Activated CD8-positive, alpha-beta T cell treated with anti-CD3 and anti-CD28 coated beads, Interleukin-2, amount 10 ng/mL, durations not matched to agents 7 days and 5 days (primary cell): ENCODE measurements at regions not wholly inside any gene's neighbourhood (a gene's known extent, or its start where the extent isn't known, plus 50 kb on each side); places are given as distances from the start of the nearest gene placed in this dataset.

Experiments
- ATAC-seq: fragments of 150-1000 bp; cut with Tn5 transposase; one replicate; pipeline ENCODE4 v1.10.0; 2021; ENCODE audit warnings: moderate library complexity
- CTCF ChIA-PET: fragments of 350-600 bp; sonication (Branson Sonifier 250); formaldehyde crosslinking; loops from one replicate; lab custom pipeline; 2021; ENCODE audit warnings: antibody characterized with exemption; lab: Charles Lee
- POLR2A ChIA-PET: fragments of 350-600 bp; sonication (Branson Sonifier 250); formaldehyde crosslinking; loops from one replicate; lab custom pipeline; 2021; ENCODE audit warnings: antibody characterized with exemption; lab: Charles Lee
- DNase-seq: peaks from one replicate; pipeline ENCODE4 v3.0.0-alpha.2; 2020
- H3K27ac Mint-ChIP-seq: one replicate; pipeline ENCODE4 v1.8.0; 2021; ENCODE audit warnings: mild to moderate bottlenecking, mixed read lengths
- H3K27me3 Mint-ChIP-seq: one replicate; pipeline ENCODE4 v1.8.0; 2021; ENCODE audit warnings: low read depth, mixed read lengths
- H3K36me3 Mint-ChIP-seq: one replicate; pipeline ENCODE4 v1.8.0; 2021; ENCODE audit warnings: low read depth, mixed read lengths
- H3K4me1 Mint-ChIP-seq: one replicate; pipeline ENCODE4 v1.8.0; 2021; ENCODE audit warnings: low read depth, mixed read lengths
- H3K4me3 Mint-ChIP-seq: one replicate; pipeline ENCODE4 v1.8.0; 2021; ENCODE audit warnings: mild to moderate bottlenecking, mixed read lengths
- H3K9me3 Mint-ChIP-seq: one replicate; pipeline ENCODE4 v1.8.0; 2022; ENCODE audit warnings: mixed read lengths; ENCODE audit not compliant: insufficient read depth

DNA sequence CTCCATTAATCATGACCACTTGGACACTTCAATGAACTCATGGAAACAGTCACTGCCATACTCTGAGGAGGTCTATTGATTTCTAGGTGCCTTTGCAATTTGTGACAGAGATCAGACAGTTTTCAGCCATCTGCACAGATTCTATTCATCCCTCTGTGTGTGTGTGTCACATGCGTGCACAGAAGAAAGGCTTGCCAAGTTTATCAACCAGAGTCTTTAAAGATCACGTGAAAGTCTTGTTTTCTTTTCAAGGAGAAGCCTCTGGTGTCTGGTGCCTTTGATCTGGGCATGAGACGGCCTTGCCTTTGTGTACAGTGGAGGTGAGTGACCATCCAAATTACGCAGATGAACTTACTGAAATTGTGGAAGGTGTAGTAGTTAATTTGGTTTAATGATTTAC is 164.2 kb downstream of the VAPA start:
- Mint-ChIP-seq H3K27ac (no peak overlapping the region), H3K27me3 (no peaks in the 10 kb centered on the region), H3K4me3 (no peak overlapping the region), H3K9me3 (peaks cover 10% of the 10 kb centered on the region), H3K4me1 (peaks cover 9% of the 10 kb centered on the region), H3K36me3 (no peaks in the 10 kb centered on the region)
- ChIA-PET POLR2A (no interaction called here), CTCF (no interaction called here)
- no peak for ATAC-seq
- DNase-seq, result no peak

GRCh38 chr18:10080372-10080771 is 166.6 kb downstream of the VAPA start:
- Mint-ChIP-seq H3K36me3 (no peaks in the 10 kb centered on the region), H3K4me3 (no peak overlapping the region), H3K27me3 (no peaks in the 10 kb centered on the region), H3K4me1 (no peaks in the 10 kb centered on the region), H3K9me3 (peaks cover 13% of the 10 kb centered on the region), H3K27ac (no peak overlapping the region)
- ATAC-seq (no peak), DNase-seq (no peak)
- ChIA-PET CTCF (no interaction called here), POLR2A (no interaction called here)

DNA sequence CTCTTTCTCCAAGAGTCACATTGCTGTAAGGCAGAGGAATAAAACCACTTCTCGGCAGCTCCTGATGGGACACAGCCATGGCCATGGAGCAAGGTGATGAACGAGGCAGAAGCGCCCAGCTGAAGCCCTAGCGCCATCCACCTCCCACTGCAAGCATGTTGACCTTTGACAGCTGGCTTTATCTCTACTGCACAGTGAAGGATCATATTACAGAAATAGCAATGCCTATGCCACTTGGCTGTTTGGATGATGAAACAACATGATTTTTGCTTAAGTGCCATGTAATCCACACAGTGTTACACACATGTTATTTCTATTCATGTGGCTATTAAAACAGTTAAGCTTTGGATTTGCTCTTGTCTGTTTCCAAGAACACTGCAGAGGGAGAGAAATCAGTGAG is 167.7 kb downstream of the VAPA start:
- Mint-ChIP-seq H3K4me1 (no peaks in the 10 kb centered on the region), H3K4me3 (no peak overlapping the region), H3K27me3 (no peaks in the 10 kb centered on the region), H3K36me3 (no peaks in the 10 kb centered on the region), H3K27ac (no peak overlapping the region), H3K9me3 (peaks cover 13% of the 10 kb centered on the region)
- no peak for DNase-seq
- POLR2A ChIA-PET, result no interaction called here
- CTCF ChIA-PET, result no interaction called here
- ATAC-seq, result no peak

- H3K27ac Mint-ChIP-seq, result no peak overlapping the region
These were observed 171.6 kb downstream of the VAPA start for GRCh38 chr18:10085416-10085815.

DNA sequence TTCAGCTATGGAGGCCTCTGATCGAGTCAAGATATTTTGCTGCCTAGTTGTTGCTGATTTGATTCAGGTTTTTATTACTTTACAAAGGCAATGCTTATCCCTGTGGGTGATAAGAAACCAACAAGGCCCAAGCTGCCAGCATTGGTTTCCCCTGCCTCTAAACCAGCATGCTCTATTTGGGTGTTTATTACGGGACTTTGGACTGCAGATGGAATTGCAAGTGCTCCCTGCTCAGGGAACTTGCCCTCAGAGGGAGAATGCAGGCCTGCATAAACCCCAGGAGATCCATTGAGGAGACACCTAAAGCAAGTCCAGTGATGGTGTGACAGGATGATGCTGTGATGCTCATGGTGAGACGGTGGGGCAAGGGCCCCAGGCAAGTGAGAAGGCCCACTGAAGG is 172.1 kb downstream of the VAPA start:
- ATAC-seq, result no peak
- Mint-ChIP-seq H3K36me3 (no peaks in the 10 kb centered on the region), H3K4me3 (no peak overlapping the region), H3K27me3 (no peaks in the 10 kb centered on the region), H3K4me1 (peaks cover 17% of the 10 kb centered on the region), H3K9me3 (peaks cover 13% of the 10 kb centered on the region), H3K27ac (no peak overlapping the region)
- ChIA-PET CTCF (no interaction called here), POLR2A (no interaction called here)
- DNase-seq, result no peak

More at GRCh38 chr18:10085416-10085815, 171.6 kb downstream of the VAPA start:
- CTCF ChIA-PET, result no interaction called here
- H3K27me3 Mint-ChIP-seq, result no peaks in the 10 kb centered on the region
- H3K4me3 Mint-ChIP-seq, result no peak overlapping the region
- H3K4me1 Mint-ChIP-seq, result peaks cover 16% of the 10 kb centered on the region
- H3K9me3 Mint-ChIP-seq, result peaks cover 13% of the 10 kb centered on the region
- no peaks in the 10 kb centered on the region for H3K36me3 Mint-ChIP-seq
- POLR2A ChIA-PET, result no interaction called here
- ATAC-seq (no peak), DNase-seq (no peak)

DNA sequence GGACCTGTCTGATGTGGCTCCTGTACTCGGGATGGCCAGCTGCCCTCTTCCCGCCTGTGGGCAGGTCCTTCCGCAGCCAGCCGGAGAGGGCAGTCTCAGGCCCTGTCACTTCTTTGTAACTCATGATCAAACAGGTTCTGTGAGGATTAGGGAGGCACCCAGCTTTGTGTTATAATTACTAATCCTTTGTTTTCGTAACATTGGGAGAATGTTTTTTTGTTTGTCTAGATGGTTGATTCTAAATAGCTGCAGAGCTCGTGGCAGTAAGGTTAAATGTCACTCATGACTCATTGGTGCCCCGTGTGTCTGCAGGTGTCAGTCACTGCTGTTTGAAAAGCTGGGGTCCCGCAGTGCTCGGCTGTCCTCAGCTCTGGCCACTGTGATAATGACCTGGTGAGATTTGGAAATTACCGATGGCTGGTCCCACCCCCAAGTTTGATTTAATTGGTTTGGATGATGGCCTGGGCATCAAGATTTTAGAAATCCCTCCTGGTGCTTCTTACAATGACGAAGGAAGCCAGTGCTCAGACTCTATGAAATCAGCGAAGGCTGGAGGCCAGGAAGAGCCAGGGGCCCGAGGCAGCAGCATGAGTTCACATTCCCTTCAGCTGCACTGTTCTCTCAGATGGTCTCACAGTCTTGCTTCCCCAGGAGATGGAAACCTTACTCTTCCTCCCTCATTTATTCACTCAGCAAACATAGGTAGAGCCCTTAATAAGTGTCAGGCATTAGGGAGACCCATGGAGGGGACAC is 172.8 kb downstream of the VAPA start:
- ATAC-seq (no peak), DNase-seq (no peak)
- Mint-ChIP-seq H3K4me3 (no peak overlapping the region), H3K4me1 (peaks cover 17% of the 10 kb centered on the region), H3K27ac (no peak overlapping the region), H3K27me3 (no peaks in the 10 kb centered on the region), H3K36me3 (no peaks in the 10 kb centered on the region), H3K9me3 (peaks cover 13% of the 10 kb centered on the region)
- ChIA-PET POLR2A (no interaction called here), CTCF (interaction anchor here (1.5 kb wide), 1 partner anchor 115 kb away, joined by 5 read pairs; no protein-coding TSS in a partner anchor)

DNA sequence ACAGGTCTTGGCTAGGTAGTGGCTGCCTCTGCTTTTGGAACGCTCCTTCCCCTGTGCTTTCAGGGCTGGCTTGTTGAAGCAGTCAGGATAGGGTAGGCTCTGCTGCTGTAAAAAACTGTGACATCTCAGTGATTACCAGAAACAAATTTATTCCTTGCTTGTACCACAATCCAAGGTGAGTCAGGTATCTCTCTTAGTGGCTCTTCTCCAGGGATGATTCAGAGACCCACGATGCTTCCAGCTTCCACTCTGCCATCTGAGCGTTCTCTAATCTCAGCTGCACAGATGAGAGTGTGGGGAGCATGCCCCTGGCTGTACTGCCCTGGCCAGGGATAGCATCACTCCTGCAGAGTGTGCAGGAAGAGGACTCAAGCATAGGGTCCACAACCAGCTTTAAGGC is 174.9 kb downstream of the VAPA start:
- Mint-ChIP-seq H3K9me3 (no peaks in the 10 kb centered on the region), H3K4me3 (no peak overlapping the region), H3K27me3 (no peaks in the 10 kb centered on the region), H3K36me3 (no peaks in the 10 kb centered on the region), H3K27ac (no peak overlapping the region), H3K4me1 (peaks cover 17% of the 10 kb centered on the region)
- ChIA-PET CTCF (no interaction called here), POLR2A (interaction anchor here (0.6 kb wide), 1 partner anchor 150 kb away, joined by 3 read pairs; no protein-coding TSS in a partner anchor)
- ATAC-seq (no peak), DNase-seq (no peak)

DNA sequence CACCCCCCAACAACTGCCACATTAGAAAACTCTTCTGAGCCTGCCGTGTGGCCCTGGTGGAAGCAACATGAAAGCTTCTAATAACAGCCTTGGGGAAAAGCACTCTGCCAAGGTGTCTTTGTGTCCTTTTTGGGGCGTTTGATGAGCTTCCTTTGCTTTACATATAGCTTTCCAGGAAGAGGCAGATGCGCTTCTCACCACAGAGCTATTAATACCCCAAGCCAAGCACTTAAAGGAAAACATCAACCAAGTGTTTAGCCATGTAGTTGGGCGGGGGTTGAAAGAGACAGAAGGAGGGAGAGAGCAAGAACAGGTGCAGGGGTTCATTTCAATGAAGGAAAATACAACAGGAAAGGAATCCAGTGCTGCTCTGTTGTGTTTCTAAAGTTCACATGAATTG is 176.1 kb downstream of the VAPA start:
- Mint-ChIP-seq H3K36me3 (no peaks in the 10 kb centered on the region), H3K27ac (no peak overlapping the region), H3K4me1 (peaks cover 17% of the 10 kb centered on the region), H3K4me3 (no peak overlapping the region), H3K27me3 (no peaks in the 10 kb centered on the region), H3K9me3 (no peaks in the 10 kb centered on the region)
- POLR2A ChIA-PET, result no interaction called here
- no peak for DNase-seq
- CTCF ChIA-PET, result no interaction called here
- ATAC-seq, result no peak

DNA sequence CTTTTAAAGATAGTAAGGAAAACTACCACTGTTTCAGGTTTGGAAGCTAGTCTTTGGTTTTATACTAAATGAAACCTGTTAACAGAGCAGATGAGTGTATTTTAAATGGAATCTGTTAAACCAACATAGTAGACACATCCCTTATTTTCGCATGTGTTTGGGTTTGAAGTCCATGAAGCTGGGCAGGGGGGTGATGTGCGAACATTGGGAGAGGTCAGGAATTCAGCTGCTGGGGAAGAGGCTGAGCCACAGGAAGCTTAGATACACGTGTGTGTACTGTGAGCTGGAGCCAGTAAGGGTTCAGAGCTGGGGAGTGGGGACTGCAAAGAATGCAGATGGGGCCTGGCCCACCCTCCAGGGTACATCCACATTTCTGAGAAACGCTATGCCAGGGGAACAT is 176.9 kb downstream of the VAPA start:
- Mint-ChIP-seq H3K9me3 (no peaks in the 10 kb centered on the region), H3K4me1 (peaks cover 17% of the 10 kb centered on the region), H3K27ac (no peak overlapping the region), H3K36me3 (no peaks in the 10 kb centered on the region), H3K27me3 (no peaks in the 10 kb centered on the region), H3K4me3 (no peak overlapping the region)
- ATAC-seq (no peak), DNase-seq (no peak)
- POLR2A ChIA-PET, result no interaction called here
- CTCF ChIA-PET, result no interaction called here

- H3K9me3 Mint-ChIP-seq, result no peaks in the 10 kb centered on the region
- ChIA-PET CTCF (interaction anchor here (1.0 to 1.2 kb wide), 2 partner anchors 10 to 397 kb away, joined by 3 to 4 read pairs; no protein-coding TSS in a partner anchor), POLR2A (no interaction called here)
- ATAC-seq (no peak), DNase-seq (no peak)
- H3K36me3 Mint-ChIP-seq, result no peaks in the 10 kb centered on the region
- H3K27ac Mint-ChIP-seq, result no peak overlapping the region
- no peaks in the 10 kb centered on the region for H3K27me3 Mint-ChIP-seq
- H3K4me3 Mint-ChIP-seq, result no peak overlapping the region
- peaks cover 17% of the 10 kb centered on the region for H3K4me1 Mint-ChIP-seq
These were observed 179.6 kb downstream of the VAPA start for GRCh38 chr18:10093445-10093844.

GRCh38 chr18:10094154-10094553 is 180.3 kb downstream of the VAPA start:
- H3K27me3 Mint-ChIP-seq, result no peaks in the 10 kb centered on the region

DNA sequence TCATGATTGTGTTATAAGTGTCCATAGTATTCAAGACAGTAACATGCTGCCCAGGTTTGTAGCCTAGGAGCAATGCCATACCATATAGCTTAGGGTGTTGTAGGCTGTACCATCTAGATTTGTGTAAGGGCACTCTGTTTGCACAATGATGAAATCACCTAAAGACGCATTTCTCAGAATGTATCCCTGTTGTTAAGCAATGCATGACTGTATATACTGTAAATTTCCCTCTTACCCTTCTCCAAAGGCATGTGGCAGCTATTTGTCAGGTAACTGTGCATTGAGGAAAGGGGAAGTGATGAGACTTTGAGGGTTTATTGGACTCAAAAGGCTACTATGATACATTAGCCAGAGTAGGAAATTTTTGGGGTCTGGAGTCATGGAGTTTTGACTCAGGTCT is 180.8 kb downstream of the VAPA start:
- ChIA-PET POLR2A (no interaction called here), CTCF (interaction anchor here (1.2 kb wide), 1 partner anchor 396 kb away, joined by 4 read pairs; no protein-coding TSS in a partner anchor)
- no peak overlapping the region for H3K4me3 Mint-ChIP-seq

More at GRCh38 chr18:10094154-10094553, 180.3 kb downstream of the VAPA start:
- Mint-ChIP-seq H3K4me3 (no peak overlapping the region), H3K36me3 (no peaks in the 10 kb centered on the region), H3K9me3 (no peaks in the 10 kb centered on the region), H3K27ac (no peak overlapping the region), H3K4me1 (peaks cover 14% of the 10 kb centered on the region)
- ChIA-PET CTCF (interaction anchor here (1.0 to 1.2 kb wide), 2 partner anchors 11 to 397 kb away, joined by 3 to 4 read pairs; no protein-coding TSS in a partner anchor), POLR2A (no interaction called here)
- ATAC-seq (no peak), DNase-seq (no peak)

More for the DNA sequence above, 180.8 kb downstream of the VAPA start:
- ATAC-seq (no peak), DNase-seq (no peak)
- no peaks in the 10 kb centered on the region for H3K36me3 Mint-ChIP-seq
- no peak overlapping the region for H3K27ac Mint-ChIP-seq
- no peaks in the 10 kb centered on the region for H3K9me3 Mint-ChIP-seq
- H3K4me1 Mint-ChIP-seq, result peaks cover 9% of the 10 kb centered on the region
- no peaks in the 10 kb centered on the region for H3K27me3 Mint-ChIP-seq
